Breast epithelium (tissue), 3 donors: ENCODE measurements at regions not wholly inside any gene's neighbourhood (a gene's known extent, or its start where the extent isn't known, plus 50 kb on each side); places are given as distances from the start of the nearest gene placed in this dataset.

Source experiments
- CTCF ChIP-seq, 3 donors: fragments of 450-650 bp; IDR thresholded peaks; one replicate each; pipeline ENCODE4 v1.5.1; 2016 to 2017; ENCODE audit warnings: antibody characterized with exemption in 3 of 3, mild to moderate bottlenecking in 3 of 3, moderate library complexity in 3 of 3
- POLR2A ChIP-seq: fragments of 450-650 bp; IDR thresholded peaks from one replicate; pipeline ENCODE4 v1.6.1; 2016; ENCODE audit warnings: antibody characterized with exemption, mild to moderate bottlenecking, moderate library complexity
- POLR2AphosphoS5 ChIP-seq, 3 donors: sonication (generic); formaldehyde crosslinking; IDR thresholded peaks; one replicate each; pipeline ENCODE4 v1.6.1; 2017; ENCODE audit warnings: antibody characterized with exemption in 3 of 3

DNA sequence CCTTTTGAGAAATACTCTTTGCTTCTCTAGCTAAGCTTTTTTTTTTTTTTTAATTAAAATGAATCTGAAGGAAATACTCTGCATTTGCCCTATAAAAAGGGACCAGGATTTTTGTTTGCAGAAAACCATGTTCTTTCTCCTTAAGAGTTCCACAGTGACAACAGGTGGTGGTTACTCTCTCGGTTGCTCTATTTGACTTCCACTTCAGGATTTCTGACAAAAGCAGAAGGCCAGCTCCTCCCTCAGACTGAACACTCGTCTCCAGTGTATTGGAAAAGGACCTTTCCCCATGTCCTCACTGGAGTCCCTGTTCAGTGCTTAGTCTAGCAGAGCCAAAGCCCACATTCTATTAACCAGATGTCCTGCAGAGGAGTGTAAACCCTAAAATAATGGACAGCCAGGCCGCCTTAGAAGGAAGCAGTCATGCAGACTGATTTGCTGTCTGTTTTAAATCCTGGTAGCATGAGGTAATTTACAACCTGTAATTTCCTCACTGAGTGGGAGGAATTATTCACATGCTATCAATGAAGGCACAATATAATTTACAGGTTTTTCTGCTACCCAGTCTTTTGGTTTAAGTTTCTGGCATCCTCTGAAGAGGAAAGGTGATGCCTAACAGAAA is 599.3 kb downstream of the PYDC2 start:
- TF ChIP-seq CTCF (IDR thresholded peaks at IDR 0.05) (no peak), POLR2A (no peak), POLR2AphosphoS5 (IDR thresholded peaks at IDR 0.05) (no peak)
